Liver (tissue), 8 donors: ENCODE measurements at regions not wholly inside any gene's neighbourhood (a gene's known extent, or its start where the extent isn't known, plus 50 kb on each side); places are given as distances from the start of the nearest gene placed in this dataset.

ENCODE experiments used
- DNase-seq: peaks from one replicate; pipeline ENCODE4 v3.0.0-alpha.2; 2017; ENCODE audit warnings: low spot score
- H3K27ac ChIP-seq, 2 donors: one replicate each; pipeline ENCODE4 v1.7.0; 2013; ENCODE audit warnings: inconsistent platforms in 2 of 2, low read length in 2 of 2, control low read depth in 1 of 2, low read depth in 1 of 2, mild to moderate bottlenecking in 1 of 2
- H3K27me3 ChIP-seq, 4 donors: one replicate each; pipeline versions ENCODE4 v1.6.1 to v1.7.0; 2013; ENCODE audit warnings: low read length in 3 of 4, inconsistent platforms in 1 of 4, mild to moderate bottlenecking in 1 of 4, moderate library complexity in 1 of 4; ENCODE audit not compliant: control insufficient read depth in 4 of 4, insufficient read depth in 4 of 4
- H3K36me3 ChIP-seq, 4 donors: one replicate each; pipeline versions ENCODE4 v1.6.1 to v1.7.0; 2013; ENCODE audit warnings: low read length in 3 of 4, mild to moderate bottlenecking in 3 of 4, low read depth in 1 of 4, moderate library complexity in 1 of 4; ENCODE audit not compliant: control insufficient read depth in 4 of 4, insufficient read depth in 3 of 4
- H3K4me1 ChIP-seq, 4 donors: one replicate each; pipeline versions ENCODE4 v1.6.1 to v1.7.0; 2013; ENCODE audit warnings: low read length in 3 of 4, mild to moderate bottlenecking in 3 of 4, moderate library complexity in 1 of 4; ENCODE audit not compliant: control insufficient read depth in 4 of 4, insufficient read depth in 4 of 4
- H3K4me3 ChIP-seq, 3 donors: one replicate each; pipeline versions ENCODE4 v1.6.1 to v1.7.0; 2013; ENCODE audit warnings: low read length in 3 of 3, control low read depth in 1 of 3, low read depth in 1 of 3, mild to moderate bottlenecking in 1 of 3
- H3K9ac ChIP-seq, 2 donors: one replicate each; pipeline ENCODE4 v1.7.0; 2013; ENCODE audit warnings: low read length in 2 of 2, mild to moderate bottlenecking in 2 of 2, moderate library complexity in 2 of 2, control low read depth in 1 of 2, low read depth in 1 of 2
- H3K9me3 ChIP-seq, 4 donors: one replicate each; pipeline versions ENCODE4 v1.6.1 to v1.7.0; 2013; ENCODE audit warnings: low read length in 3 of 4; ENCODE audit not compliant: control insufficient read depth in 4 of 4
- EGR1 ChIP-seq, 2 donors: IDR thresholded peaks; 2 replicates each; pipeline ENCODE4 v1.6.1; 2016 to 2018; ENCODE audit warnings: antibody characterized with exemption in 2 of 2, low read depth in 2 of 2
- FOXA1 ChIP-seq: IDR thresholded peaks from 2 replicates; pipeline ENCODE4 v1.6.1; 2016; ENCODE audit warnings: antibody characterized with exemption
- FOXA2 ChIP-seq: IDR thresholded peaks from 2 replicates; pipeline ENCODE4 v1.6.1; 2016; ENCODE audit warnings: antibody characterized with exemption
- GABPA ChIP-seq, 2 donors: IDR thresholded peaks in 1 of 2; conservative IDR thresholded peaks in 1 of 2; 2 replicates each; pipeline ENCODE4 v1.6.1; 2016; ENCODE audit warnings: antibody characterized with exemption in 2 of 2, mild to moderate bottlenecking in 1 of 2, moderate library complexity in 1 of 2
- HNF4A ChIP-seq, 2 donors: conservative IDR thresholded peaks; 2 replicates each; pipeline ENCODE4 v1.6.1; 2016; ENCODE audit warnings: antibody characterized with exemption in 2 of 2, mild to moderate bottlenecking in 2 of 2
- HNF4G ChIP-seq: IDR thresholded peaks from 2 replicates; pipeline ENCODE4 v1.6.1; 2016; ENCODE audit warnings: antibody characterized with exemption
- JUND ChIP-seq, 2 donors: IDR thresholded peaks; 2 replicates each; pipeline ENCODE4 v1.6.1; 2016; ENCODE audit warnings: antibody characterized with exemption in 2 of 2
- NR2F2 ChIP-seq: IDR thresholded peaks from 2 replicates; pipeline ENCODE4 v1.6.1; 2016; ENCODE audit warnings: antibody characterized with exemption
- RAD21 ChIP-seq, 2 donors: IDR thresholded peaks; 2 replicates each; pipeline ENCODE4 v1.6.1; 2016; ENCODE audit warnings: antibody characterized with exemption in 2 of 2, mild to moderate bottlenecking in 2 of 2
- RXRA ChIP-seq, 2 donors: IDR thresholded peaks; 2 replicates each; pipeline ENCODE4 v1.6.1; 2017 to 2018; ENCODE audit warnings: antibody characterized with exemption in 2 of 2, mild to moderate bottlenecking in 1 of 2
- SP1 ChIP-seq: IDR thresholded peaks from 2 replicates; pipeline ENCODE4 v1.6.1; 2018; ENCODE audit warnings: antibody characterized with exemption, mild to moderate bottlenecking
- TAF1 ChIP-seq: conservative IDR thresholded peaks from 2 replicates; pipeline ENCODE4 v1.6.1; 2016; ENCODE audit warnings: antibody characterized with exemption, mild to moderate bottlenecking
- YY1 ChIP-seq: IDR thresholded peaks from 2 replicates; pipeline ENCODE4 v1.6.1; 2016; ENCODE audit warnings: antibody characterized with exemption, mild to moderate bottlenecking
- WGBS: extraction: QIAGEN DNeasy Blood & Tissue Kit; methylation state at CpG from one replicate; pipeline ENCODE4 v1.1.7; 2013; 5-methylcytosine and 5-hydroxymethylcytosine counted together
- TF ChIP-seq, protein P1 (sequence below): IDR thresholded peaks from 2 replicates; pipeline ENCODE4 v1.6.1; 2016; ENCODE audit warnings: antibody characterized with exemption, mild to moderate bottlenecking
- TF ChIP-seq, protein P2 (sequence below): IDR thresholded peaks from 2 replicates; pipeline ENCODE4 v1.6.1; 2016; ENCODE audit warnings: antibody characterized with exemption
- TF ChIP-seq, protein P3 (sequence below): fragments of 150-350 bp; IDR thresholded peaks from 2 replicates; pipeline ENCODE4 v1.5.1; 2017; ENCODE audit warnings: improper control_type of control experiment, low read depth, low read length; ENCODE audit not compliant: missing input control
- TF ChIP-seq, protein P4 (sequence below): IDR thresholded peaks from 2 replicates; pipeline ENCODE4 v1.6.1; 2016; ENCODE audit warnings: antibody characterized with exemption
- donor health status: healthy.
- donor health status: healthy.
- donor health status: healthy.
- donor health status: healthy.
- donor health status: healthy.

DNA sequence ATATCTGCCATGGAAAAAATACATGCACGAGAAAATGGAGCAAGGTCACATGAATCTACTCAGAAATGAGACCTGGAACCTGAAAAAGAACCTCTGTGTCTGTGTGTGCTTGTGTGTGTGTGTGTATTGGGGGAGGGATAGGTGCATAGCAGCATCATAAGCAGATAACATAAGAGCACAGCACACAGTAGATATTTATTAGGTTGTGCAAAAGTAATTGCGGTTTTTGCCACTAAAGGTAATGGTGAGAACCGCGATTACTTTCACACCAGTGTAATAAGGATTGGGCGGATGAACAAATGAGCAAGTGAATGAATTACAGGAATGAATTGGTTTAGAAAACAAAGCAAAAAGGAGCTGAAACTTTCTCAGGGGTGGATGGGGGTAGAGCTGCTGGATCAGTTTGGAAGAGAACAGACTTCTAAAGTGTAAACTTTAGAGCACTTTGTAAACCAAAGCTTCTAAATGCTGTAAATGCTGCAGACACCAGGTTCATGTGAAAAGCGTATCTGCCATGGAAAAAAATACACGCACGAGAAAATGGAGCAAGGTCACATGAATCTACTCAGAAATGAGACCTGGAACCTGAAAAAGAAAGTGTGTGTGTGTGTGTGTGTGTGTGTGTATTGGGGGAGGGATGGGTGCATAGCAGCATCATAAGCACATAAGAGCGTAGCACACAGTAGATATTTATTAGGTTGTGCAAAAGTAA, 156.9 kb downstream of the TOMM20 start (continued):
- TF ChIP-seq, protein P1, sequence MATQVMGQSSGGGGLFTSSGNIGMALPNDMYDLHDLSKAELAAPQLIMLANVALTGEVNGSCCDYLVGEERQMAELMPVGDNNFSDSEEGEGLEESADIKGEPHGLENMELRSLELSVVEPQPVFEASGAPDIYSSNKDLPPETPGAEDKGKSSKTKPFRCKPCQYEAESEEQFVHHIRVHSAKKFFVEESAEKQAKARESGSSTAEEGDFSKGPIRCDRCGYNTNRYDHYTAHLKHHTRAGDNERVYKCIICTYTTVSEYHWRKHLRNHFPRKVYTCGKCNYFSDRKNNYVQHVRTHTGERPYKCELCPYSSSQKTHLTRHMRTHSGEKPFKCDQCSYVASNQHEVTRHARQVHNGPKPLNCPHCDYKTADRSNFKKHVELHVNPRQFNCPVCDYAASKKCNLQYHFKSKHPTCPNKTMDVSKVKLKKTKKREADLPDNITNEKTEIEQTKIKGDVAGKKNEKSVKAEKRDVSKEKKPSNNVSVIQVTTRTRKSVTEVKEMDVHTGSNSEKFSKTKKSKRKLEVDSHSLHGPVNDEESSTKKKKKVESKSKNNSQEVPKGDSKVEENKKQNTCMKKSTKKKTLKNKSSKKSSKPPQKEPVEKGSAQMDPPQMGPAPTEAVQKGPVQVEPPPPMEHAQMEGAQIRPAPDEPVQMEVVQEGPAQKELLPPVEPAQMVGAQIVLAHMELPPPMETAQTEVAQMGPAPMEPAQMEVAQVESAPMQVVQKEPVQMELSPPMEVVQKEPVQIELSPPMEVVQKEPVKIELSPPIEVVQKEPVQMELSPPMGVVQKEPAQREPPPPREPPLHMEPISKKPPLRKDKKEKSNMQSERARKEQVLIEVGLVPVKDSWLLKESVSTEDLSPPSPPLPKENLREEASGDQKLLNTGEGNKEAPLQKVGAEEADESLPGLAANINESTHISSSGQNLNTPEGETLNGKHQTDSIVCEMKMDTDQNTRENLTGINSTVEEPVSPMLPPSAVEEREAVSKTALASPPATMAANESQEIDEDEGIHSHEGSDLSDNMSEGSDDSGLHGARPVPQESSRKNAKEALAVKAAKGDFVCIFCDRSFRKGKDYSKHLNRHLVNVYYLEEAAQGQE: no peak
- TF ChIP-seq, protein P2, sequence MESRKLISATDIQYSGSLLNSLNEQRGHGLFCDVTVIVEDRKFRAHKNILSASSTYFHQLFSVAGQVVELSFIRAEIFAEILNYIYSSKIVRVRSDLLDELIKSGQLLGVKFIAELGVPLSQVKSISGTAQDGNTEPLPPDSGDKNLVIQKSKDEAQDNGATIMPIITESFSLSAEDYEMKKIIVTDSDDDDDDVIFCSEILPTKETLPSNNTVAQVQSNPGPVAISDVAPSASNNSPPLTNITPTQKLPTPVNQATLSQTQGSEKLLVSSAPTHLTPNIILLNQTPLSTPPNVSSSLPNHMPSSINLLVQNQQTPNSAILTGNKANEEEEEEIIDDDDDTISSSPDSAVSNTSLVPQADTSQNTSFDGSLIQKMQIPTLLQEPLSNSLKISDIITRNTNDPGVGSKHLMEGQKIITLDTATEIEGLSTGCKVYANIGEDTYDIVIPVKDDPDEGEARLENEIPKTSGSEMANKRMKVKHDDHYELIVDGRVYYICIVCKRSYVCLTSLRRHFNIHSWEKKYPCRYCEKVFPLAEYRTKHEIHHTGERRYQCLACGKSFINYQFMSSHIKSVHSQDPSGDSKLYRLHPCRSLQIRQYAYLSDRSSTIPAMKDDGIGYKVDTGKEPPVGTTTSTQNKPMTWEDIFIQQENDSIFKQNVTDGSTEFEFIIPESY: no peak
- TF ChIP-seq GABPA (IDR thresholded peaks at IDR 0.05 in 1 of 2, conservative IDR thresholded peaks at IDR 0.05 in 1 of 2): no peak
- TF ChIP-seq JUND (IDR thresholded peaks at IDR 0.05): no peak
- no peak for TF ChIP-seq FOXA1

DNA sequence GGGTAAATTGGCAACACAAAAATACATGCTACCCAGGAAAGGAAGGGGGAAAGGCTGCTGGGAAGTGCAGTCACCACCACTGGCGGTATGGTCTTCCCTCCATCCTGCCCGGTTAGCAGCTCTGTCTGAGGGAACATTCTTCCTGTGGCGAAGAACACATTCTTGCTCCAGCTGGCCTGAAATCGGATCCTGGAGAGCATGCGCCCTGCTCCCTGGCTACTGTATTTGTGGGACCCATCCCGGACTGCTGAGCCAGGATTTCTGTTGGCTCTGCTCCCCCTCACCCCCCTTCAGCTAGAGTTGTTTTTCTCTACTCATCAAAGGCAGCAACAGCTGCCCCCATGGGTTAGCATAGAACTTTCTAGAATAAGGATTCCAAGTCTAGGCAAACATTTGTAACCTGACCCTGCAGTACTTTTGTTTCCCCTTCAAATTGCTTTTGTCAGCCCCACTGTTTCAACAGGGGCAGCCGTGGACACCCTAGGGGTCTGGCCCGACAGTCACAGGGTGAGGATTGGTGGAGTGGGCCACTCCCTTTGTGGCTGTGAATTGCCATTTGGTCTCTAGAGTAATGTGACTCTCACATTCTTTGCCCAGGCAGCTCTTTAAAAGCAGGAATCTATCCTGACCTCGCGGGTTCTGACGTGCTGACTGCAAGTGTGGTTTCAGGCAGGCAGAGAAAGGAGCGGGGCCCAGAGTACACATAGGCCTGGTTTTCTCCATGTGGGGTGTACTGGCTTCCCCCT, 157.7 kb downstream of the TOMM20 start:
- Histone ChIP-seq H3K4me1 (peaks cover 24 to 58% (median 32%) of the 10 kb centered on the region in 4 donors), H3K9ac (peak overlapping the region; percentile 92 to 97), H3K27me3 (no peaks in the 10 kb centered on the region), H3K9me3 (no peaks in the 10 kb centered on the region), H3K27ac (peak overlapping the region; percentile 97 to 99), H3K36me3 (no peaks in the 10 kb centered on the region), H3K4me3 (peak overlapping the region in 2 of 3 donors; percentile 35 to 44)
- peak; percentile 6 to 50 for TF ChIP-seq RXRA (IDR thresholded peaks at IDR 0.05)
- TF ChIP-seq HNF4G: no peak
- peak; percentile 40 for TF ChIP-seq SP1
- TF ChIP-seq, protein P1: peak; percentile 26
- TF ChIP-seq YY1: peak; percentile 46
- no peak for TF ChIP-seq HNF4A (conservative IDR thresholded peaks at IDR 0.05)
- no peak for TF ChIP-seq RAD21 (IDR thresholded peaks at IDR 0.05)
- TF ChIP-seq FOXA1: no peak
- TF ChIP-seq, protein P3, sequence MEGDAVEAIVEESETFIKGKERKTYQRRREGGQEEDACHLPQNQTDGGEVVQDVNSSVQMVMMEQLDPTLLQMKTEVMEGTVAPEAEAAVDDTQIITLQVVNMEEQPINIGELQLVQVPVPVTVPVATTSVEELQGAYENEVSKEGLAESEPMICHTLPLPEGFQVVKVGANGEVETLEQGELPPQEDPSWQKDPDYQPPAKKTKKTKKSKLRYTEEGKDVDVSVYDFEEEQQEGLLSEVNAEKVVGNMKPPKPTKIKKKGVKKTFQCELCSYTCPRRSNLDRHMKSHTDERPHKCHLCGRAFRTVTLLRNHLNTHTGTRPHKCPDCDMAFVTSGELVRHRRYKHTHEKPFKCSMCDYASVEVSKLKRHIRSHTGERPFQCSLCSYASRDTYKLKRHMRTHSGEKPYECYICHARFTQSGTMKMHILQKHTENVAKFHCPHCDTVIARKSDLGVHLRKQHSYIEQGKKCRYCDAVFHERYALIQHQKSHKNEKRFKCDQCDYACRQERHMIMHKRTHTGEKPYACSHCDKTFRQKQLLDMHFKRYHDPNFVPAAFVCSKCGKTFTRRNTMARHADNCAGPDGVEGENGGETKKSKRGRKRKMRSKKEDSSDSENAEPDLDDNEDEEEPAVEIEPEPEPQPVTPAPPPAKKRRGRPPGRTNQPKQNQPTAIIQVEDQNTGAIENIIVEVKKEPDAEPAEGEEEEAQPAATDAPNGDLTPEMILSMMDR: no peak
- no peak for TF ChIP-seq TAF1
- peak; percentile 17 for TF ChIP-seq NR2F2
- no peak for TF ChIP-seq EGR1 (IDR thresholded peaks at IDR 0.05; ENCODE audit: low read depth in 2 of 2)
- TF ChIP-seq FOXA2: no peak
- no peak for TF ChIP-seq GABPA (IDR thresholded peaks at IDR 0.05 in 1 of 2, conservative IDR thresholded peaks at IDR 0.05 in 1 of 2)
- TF ChIP-seq, protein P4, sequence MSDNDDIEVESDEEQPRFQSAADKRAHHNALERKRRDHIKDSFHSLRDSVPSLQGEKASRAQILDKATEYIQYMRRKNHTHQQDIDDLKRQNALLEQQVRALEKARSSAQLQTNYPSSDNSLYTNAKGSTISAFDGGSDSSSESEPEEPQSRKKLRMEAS: peak; percentile 85
- TF ChIP-seq, protein P2: peak; percentile 64
- DNase-seq: no peak
- 13% methylated on average over 12 of the region's 12 CpGs for WGBS
